ENCODE measurements at regions not wholly inside any gene's neighbourhood (a gene's known extent, or its start where the extent isn't known, plus 50 kb on each side); places are given as distances from the start of the nearest gene placed in this dataset.
"Not testable (repeated sequence)": the region's sequence is repeated elsewhere in the genome, so short reads cannot be mapped to it uniquely, and the experiment has no call there.

- no peak for ATAC-seq
- TF ChIP-seq CTCF (IDR thresholded peaks at IDR 0.05) = no peak
Measured at GRCh38 chr4:160091631-160092030, 988.8 kb downstream of the RAPGEF2 start.

GRCh38 chr4:160100316-160100715, 997.4 kb downstream of the RAPGEF2 start:
- H3K36me3 ChIP-seq (ENCODE audit: low read depth) = no peaks in the 10 kb centered on the region
- H3K4me1 ChIP-seq (ENCODE audit: low read depth) = no peaks in the 10 kb centered on the region
- intact Hi-C loops (cut with DNase I, micrococcal nuclease) = no loop called here
- TF ChIP-seq CTCF (IDR thresholded peaks at IDR 0.05) = no peak
- H3K4me3 ChIP-seq = no peak overlapping the region
- no peak for ATAC-seq
- no peak for DNase-seq
- no peaks in the 10 kb centered on the region for H3K9me3 ChIP-seq

More at GRCh38 chr4:160091631-160092030, 988.8 kb downstream of the RAPGEF2 start:
- no peaks in the 10 kb centered on the region for H3K36me3 ChIP-seq (ENCODE audit: low read depth)
- no peaks in the 10 kb centered on the region for H3K9me3 ChIP-seq
- H3K4me3 ChIP-seq = no peak overlapping the region
- no peak for DNase-seq
- intact Hi-C loops (cut with DNase I, micrococcal nuclease) = no loop called here
- H3K4me1 ChIP-seq (ENCODE audit: low read depth) = no peaks in the 10 kb centered on the region

- intact Hi-C loops (cut with DNase I, micrococcal nuclease) = no loop called here
- H3K36me3 ChIP-seq (ENCODE audit: low read depth) = no peaks in the 10 kb centered on the region
- H3K9me3 ChIP-seq = peaks cover 8% of the 10 kb centered on the region
- no peaks in the 10 kb centered on the region for H3K4me1 ChIP-seq (ENCODE audit: low read depth)
- no peak for DNase-seq
- no peak overlapping the region for H3K4me3 ChIP-seq
- no peak for ATAC-seq
- TF ChIP-seq CTCF (IDR thresholded peaks at IDR 0.05) = no peak
Measured at GRCh38 chr4:160110891-160111290, 1008.0 kb downstream of the RAPGEF2 start.

GRCh38 chr4:160117686-160118085, 1014.8 kb downstream of the RAPGEF2 start:
- Histone ChIP-seq H3K4me3 (no peak overlapping the region), H3K9me3 (no peaks in the 10 kb centered on the region), H3K4me1 (ENCODE audit: low read depth) (no peaks in the 10 kb centered on the region), H3K36me3 (ENCODE audit: low read depth) (no peaks in the 10 kb centered on the region)
- intact Hi-C loops (cut with DNase I, micrococcal nuclease) = no loop called here
- no peak for TF ChIP-seq CTCF (IDR thresholded peaks at IDR 0.05)
- ATAC-seq = no peak
- DNase-seq = no peak

- H3K4me1 ChIP-seq (ENCODE audit: low read depth); H3K9me3 ChIP-seq; H3K36me3 ChIP-seq (ENCODE audit: low read depth); ATAC-seq; H3K4me3 ChIP-seq; intact Hi-C loops (cut with DNase I, micrococcal nuclease): not testable (repeated sequence)
- DNase-seq = peak in 2 of 3 donors; percentile 26 to 38
Measured at GRCh38 chr4:160125576-160126287, 1022.9 kb downstream of the RAPGEF2 start.

- peak; percentile 60 for ATAC-seq
- TF ChIP-seq CTCF (IDR thresholded peaks at IDR 0.05) = no peak
- intact Hi-C loops (cut with DNase I, micrococcal nuclease) = no loop called here
Measured at GRCh38 chr4:160127211-160127610, 1024.3 kb downstream of the RAPGEF2 start.

More at GRCh38 chr4:160127211-160127610, 1024.3 kb downstream of the RAPGEF2 start:
- no peaks in the 10 kb centered on the region for H3K4me1 ChIP-seq (ENCODE audit: low read depth)
- no peak for DNase-seq
- no peak overlapping the region for H3K4me3 ChIP-seq
- peaks cover 5% of the 10 kb centered on the region for H3K9me3 ChIP-seq
- H3K36me3 ChIP-seq (ENCODE audit: low read depth) = no peaks in the 10 kb centered on the region

Measured in mucosa of descending colon (tissue), 3 donors.